IPS-20b (cell line): ENCODE measurements at regions not wholly inside any gene's neighbourhood (a gene's known extent, or its start where the extent isn't known, plus 50 kb on each side); places are given as distances from the start of the nearest gene placed in this dataset.
A peak's percentile ranks its signal among the peaks of the same experiment; 100 is the strongest.

Source experiments
- H3K27ac ChIP-seq: one replicate; pipeline ENCODE4 v1.5.1; 2013; ENCODE audit warnings: low read length
- H3K27me3 ChIP-seq: 2 replicates; pipeline ENCODE4 v1.6.1; 2013; ENCODE audit warnings: mild to moderate bottlenecking, low read length, inconsistent platforms; ENCODE audit not compliant: insufficient read depth
- H3K36me3 ChIP-seq: 2 replicates; pipeline ENCODE4 v1.6.1; 2013; ENCODE audit warnings: low read depth, mild to moderate bottlenecking, inconsistent platforms, low read length, moderate library complexity; ENCODE audit not compliant: insufficient read depth
- H3K4me1 ChIP-seq: 2 replicates; pipeline ENCODE4 v1.6.1; 2013; ENCODE audit warnings: mild to moderate bottlenecking, control low read depth, inconsistent platforms, low read length, moderate library complexity; ENCODE audit not compliant: insufficient read depth
- H3K4me3 ChIP-seq: 2 replicates; pipeline ENCODE4 v1.5.1; 2013; ENCODE audit warnings: mild to moderate bottlenecking, low read length, inconsistent platforms
- H3K9ac ChIP-seq: 2 replicates; pipeline ENCODE4 v1.6.1; 2013; ENCODE audit warnings: low read depth, mild to moderate bottlenecking, inconsistent platforms, low read length, moderate library complexity
- H3K9me3 ChIP-seq: 2 replicates; pipeline ENCODE4 v1.6.1; 2013; ENCODE audit warnings: mild to moderate bottlenecking, low read depth, low read length, inconsistent platforms; ENCODE audit not compliant: insufficient read depth

- Histone ChIP-seq H3K27ac (no peak overlapping the region), H3K4me3 (no peak overlapping the region), H3K4me1 (no peaks in the 10 kb centered on the region), H3K36me3 (no peaks in the 10 kb centered on the region), H3K9ac (no peak overlapping the region), H3K9me3 (no peaks in the 10 kb centered on the region), H3K27me3 (no peaks in the 10 kb centered on the region)
These were observed 346.3 kb upstream of the CDH11 start for GRCh38 chr16:65468133-65468532.

- H3K4me3 ChIP-seq = no peak overlapping the region
- H3K9me3 ChIP-seq = no peaks in the 10 kb centered on the region
- H3K27me3 ChIP-seq = no peaks in the 10 kb centered on the region
- H3K9ac ChIP-seq = no peak overlapping the region
- H3K36me3 ChIP-seq = no peaks in the 10 kb centered on the region
- H3K4me1 ChIP-seq = no peaks in the 10 kb centered on the region
- H3K27ac ChIP-seq = no peak overlapping the region
These were observed 341.9 kb upstream of the CDH11 start for GRCh38 chr16:65463652-65464260.

- no peaks in the 10 kb centered on the region for H3K36me3 ChIP-seq
- H3K27me3 ChIP-seq = no peaks in the 10 kb centered on the region
- H3K27ac ChIP-seq = no peak overlapping the region
- H3K9ac ChIP-seq = no peak overlapping the region
- H3K9me3 ChIP-seq = no peaks in the 10 kb centered on the region
- no peak overlapping the region for H3K4me3 ChIP-seq
- no peaks in the 10 kb centered on the region for H3K4me1 ChIP-seq
These were observed 335.2 kb upstream of the CDH11 start for GRCh38 chr16:65457084-65457483.

GRCh38 chr16:65455761-65456160 is 333.9 kb upstream of the CDH11 start:
- Histone ChIP-seq H3K27me3 (no peaks in the 10 kb centered on the region), H3K4me3 (no peak overlapping the region), H3K9ac (no peak overlapping the region), H3K27ac (no peak overlapping the region), H3K36me3 (no peaks in the 10 kb centered on the region), H3K9me3 (no peaks in the 10 kb centered on the region), H3K4me1 (no peaks in the 10 kb centered on the region)

GRCh38 chr16:65453646-65454045 is 331.8 kb upstream of the CDH11 start:
- H3K27ac ChIP-seq = no peak overlapping the region
- no peak overlapping the region for H3K4me3 ChIP-seq
- no peaks in the 10 kb centered on the region for H3K9me3 ChIP-seq
- no peaks in the 10 kb centered on the region for H3K4me1 ChIP-seq
- no peaks in the 10 kb centered on the region for H3K36me3 ChIP-seq
- no peaks in the 10 kb centered on the region for H3K27me3 ChIP-seq
- no peak overlapping the region for H3K9ac ChIP-seq

- H3K27ac ChIP-seq = no peak overlapping the region
- no peaks in the 10 kb centered on the region for H3K36me3 ChIP-seq
- no peaks in the 10 kb centered on the region for H3K9me3 ChIP-seq
- no peak overlapping the region for H3K4me3 ChIP-seq
- no peak overlapping the region for H3K9ac ChIP-seq
- no peaks in the 10 kb centered on the region for H3K27me3 ChIP-seq
- no peaks in the 10 kb centered on the region for H3K4me1 ChIP-seq
These were observed 327.7 kb upstream of the CDH11 start for GRCh38 chr16:65449526-65449925.

GRCh38 chr16:65446427-65446826 is 324.6 kb upstream of the CDH11 start:
- Histone ChIP-seq H3K4me3 (no peak overlapping the region), H3K27me3 (no peaks in the 10 kb centered on the region), H3K27ac (no peak overlapping the region), H3K36me3 (no peaks in the 10 kb centered on the region), H3K9ac (no peak overlapping the region), H3K4me1 (no peaks in the 10 kb centered on the region; the same call in 1 of the 2 replicates), H3K9me3 (no peaks in the 10 kb centered on the region)

- Histone ChIP-seq H3K36me3 (no peaks in the 10 kb centered on the region), H3K4me1 (no peaks in the 10 kb centered on the region; the same call in 1 of the 2 replicates), H3K4me3 (no peak overlapping the region), H3K9me3 (no peaks in the 10 kb centered on the region), H3K9ac (no peak overlapping the region), H3K27me3 (no peaks in the 10 kb centered on the region), H3K27ac (no peak overlapping the region)
These were observed 323.7 kb upstream of the CDH11 start for GRCh38 chr16:65445313-65446260.

GRCh38 chr16:65441501-65441900 is 319.6 kb upstream of the CDH11 start:
- no peaks in the 10 kb centered on the region for H3K36me3 ChIP-seq
- no peaks in the 10 kb centered on the region for H3K27me3 ChIP-seq

GRCh38 chr16:65429504-65430181 is 307.8 kb upstream of the CDH11 start:
- Histone ChIP-seq H3K9me3 (no peaks in the 10 kb centered on the region), H3K4me3 (peak overlapping the region; percentile 28; the same call in 1 of the 2 replicates), H3K36me3 (no peaks in the 10 kb centered on the region), H3K9ac (no peak overlapping the region), H3K27me3 (no peaks in the 10 kb centered on the region), H3K27ac (no peak overlapping the region), H3K4me1 (peaks cover 18% of the 10 kb centered on the region; the same call in 1 of the 2 replicates)

More at GRCh38 chr16:65441501-65441900, 319.6 kb upstream of the CDH11 start:
- H3K4me3 ChIP-seq = no peak overlapping the region
- H3K9me3 ChIP-seq = no peaks in the 10 kb centered on the region
- H3K9ac ChIP-seq = no peak overlapping the region
- H3K27ac ChIP-seq = no peak overlapping the region
- no peaks in the 10 kb centered on the region; the same call in 1 of the 2 replicates for H3K4me1 ChIP-seq

GRCh38 chr16:65426484-65426883 is 304.6 kb upstream of the CDH11 start:
- Histone ChIP-seq H3K36me3 (no peaks in the 10 kb centered on the region), H3K9ac (no peak overlapping the region), H3K4me3 (no peak overlapping the region), H3K27me3 (no peaks in the 10 kb centered on the region), H3K4me1 (peaks cover 18% of the 10 kb centered on the region; the same call in 1 of the 2 replicates), H3K27ac (no peak overlapping the region), H3K9me3 (no peaks in the 10 kb centered on the region)
